ENCODE measurements at regions not wholly inside any gene's neighbourhood (a gene's known extent, or its start where the extent isn't known, plus 50 kb on each side); places are given as distances from the start of the nearest gene placed in this dataset.

DNA sequence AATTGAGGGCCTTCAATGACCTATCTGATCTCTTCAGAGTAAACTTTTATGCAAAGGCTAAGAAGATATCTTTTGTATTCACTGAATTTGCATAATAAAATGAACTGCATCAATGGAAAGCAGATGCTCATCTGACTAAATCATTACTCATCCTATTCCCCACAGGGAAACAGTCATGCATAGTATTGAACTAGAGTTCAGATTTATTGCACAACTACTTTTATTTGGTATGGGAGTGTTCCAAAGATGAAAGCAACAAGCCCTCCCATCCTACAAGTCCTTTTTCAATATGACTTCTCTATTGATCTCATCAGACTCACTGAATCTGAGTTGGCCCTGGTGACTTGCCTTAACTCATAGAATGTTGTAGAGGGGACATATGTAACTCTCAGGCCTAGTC lies 159.8 kb downstream of the KITLG start:
- Mint-ChIP-seq H3K4me3 (no peak overlapping the region), H3K4me1 (no peaks in the 10 kb centered on the region), H3K27me3 (ENCODE audit: insufficient read depth) (no peaks in the 10 kb centered on the region), H3K27ac (no peak overlapping the region), H3K9me3 (no peaks in the 10 kb centered on the region), H3K36me3 (ENCODE audit: low read depth) (no peaks in the 10 kb centered on the region)
- Histone ChIP-seq H3K4me1 (ENCODE audit: control insufficient read depth, insufficient read depth, low read length) (no peaks in the 10 kb centered on the region), H3K4me3 (ENCODE audit: low read length) (no peak overlapping the region), H3K36me3 (ENCODE audit: control insufficient read depth, insufficient read depth, low read length) (no peaks in the 10 kb centered on the region), H3K27me3 (ENCODE audit: control insufficient read depth, insufficient read depth, low read length, poor library complexity, severe bottlenecking) (no peaks in the 10 kb centered on the region), H3K9me3 (ENCODE audit: control insufficient read depth, low read length) (no peaks in the 10 kb centered on the region), H3K9ac (ENCODE audit: extremely low read depth, low read length, poor library complexity, severe bottlenecking) (no peak overlapping the region), H3K27ac (ENCODE audit: low read depth, low read length) (no peak overlapping the region)
- no peak for DNase-seq
- TF ChIP-seq, protein P1, sequence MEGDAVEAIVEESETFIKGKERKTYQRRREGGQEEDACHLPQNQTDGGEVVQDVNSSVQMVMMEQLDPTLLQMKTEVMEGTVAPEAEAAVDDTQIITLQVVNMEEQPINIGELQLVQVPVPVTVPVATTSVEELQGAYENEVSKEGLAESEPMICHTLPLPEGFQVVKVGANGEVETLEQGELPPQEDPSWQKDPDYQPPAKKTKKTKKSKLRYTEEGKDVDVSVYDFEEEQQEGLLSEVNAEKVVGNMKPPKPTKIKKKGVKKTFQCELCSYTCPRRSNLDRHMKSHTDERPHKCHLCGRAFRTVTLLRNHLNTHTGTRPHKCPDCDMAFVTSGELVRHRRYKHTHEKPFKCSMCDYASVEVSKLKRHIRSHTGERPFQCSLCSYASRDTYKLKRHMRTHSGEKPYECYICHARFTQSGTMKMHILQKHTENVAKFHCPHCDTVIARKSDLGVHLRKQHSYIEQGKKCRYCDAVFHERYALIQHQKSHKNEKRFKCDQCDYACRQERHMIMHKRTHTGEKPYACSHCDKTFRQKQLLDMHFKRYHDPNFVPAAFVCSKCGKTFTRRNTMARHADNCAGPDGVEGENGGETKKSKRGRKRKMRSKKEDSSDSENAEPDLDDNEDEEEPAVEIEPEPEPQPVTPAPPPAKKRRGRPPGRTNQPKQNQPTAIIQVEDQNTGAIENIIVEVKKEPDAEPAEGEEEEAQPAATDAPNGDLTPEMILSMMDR (conservative IDR thresholded peaks at IDR 0.05): no peak

DNA sequence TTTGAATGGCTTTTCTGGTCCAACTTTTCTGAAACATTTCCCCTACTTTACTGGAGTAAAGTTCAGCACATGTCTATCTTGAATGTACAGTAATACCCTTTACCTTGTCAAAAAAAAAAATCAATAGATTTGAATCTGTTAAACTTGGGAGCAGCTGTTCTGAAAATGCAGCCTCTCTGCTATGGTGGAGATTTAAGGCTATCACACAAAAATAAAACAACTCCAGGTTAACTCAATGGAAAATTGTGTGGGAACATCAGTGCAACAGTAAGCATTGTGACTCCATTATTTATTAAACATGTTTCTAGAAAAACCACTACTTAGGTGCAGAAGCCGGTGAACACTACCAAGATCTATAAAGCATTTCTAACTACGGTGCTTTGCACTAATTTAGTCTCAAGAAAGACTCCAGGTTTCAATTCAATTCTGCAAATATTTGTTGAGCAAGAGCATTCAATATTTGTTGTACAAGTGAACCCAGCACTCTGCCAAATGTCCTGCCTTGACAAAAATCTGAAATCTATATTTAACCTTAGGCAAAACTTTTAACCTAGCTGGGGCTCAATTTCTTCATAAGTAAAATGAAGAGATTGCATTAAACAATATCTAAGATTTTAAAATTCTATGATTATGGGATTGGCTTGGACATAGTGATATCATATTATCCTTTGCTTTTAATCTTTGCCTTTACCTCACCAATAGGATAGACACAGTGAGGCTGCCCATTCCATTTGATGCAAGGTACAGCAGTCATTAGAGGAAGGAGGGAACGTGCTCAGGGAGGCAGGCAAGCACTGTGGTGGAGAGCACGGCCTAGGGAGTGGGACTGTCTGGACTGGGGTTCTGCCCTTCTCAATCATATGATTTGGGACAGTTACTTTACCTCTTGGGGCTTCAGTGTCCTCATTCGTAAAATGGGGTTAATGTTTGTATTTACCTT lies 155.2 kb downstream of the KITLG start:
- H3K4me1 Mint-ChIP-seq: no peaks in the 10 kb centered on the region

DNA sequence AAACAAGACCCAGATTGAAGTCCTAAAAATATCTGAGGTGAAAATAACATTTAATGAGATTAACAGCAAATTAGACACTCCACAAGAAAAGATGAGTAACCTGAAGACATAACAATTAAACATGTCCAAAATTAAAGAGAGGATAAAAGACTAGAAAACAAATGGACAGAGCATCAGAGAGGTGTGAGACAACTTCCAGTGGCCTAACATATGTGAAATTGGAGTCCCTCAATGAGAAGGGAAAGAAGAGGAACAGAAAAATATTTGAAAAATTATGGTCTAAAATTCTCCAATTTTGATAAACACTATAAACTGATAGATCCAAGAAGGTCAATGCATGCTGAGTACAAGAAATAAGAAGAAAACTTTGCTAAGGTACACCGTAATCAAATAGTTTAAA lies 151.9 kb downstream of the KITLG start:
- Histone ChIP-seq H3K27me3 (ENCODE audit: control insufficient read depth, insufficient read depth, low read length, poor library complexity, severe bottlenecking) (no peaks in the 10 kb centered on the region), H3K4me1 (ENCODE audit: control insufficient read depth, insufficient read depth, low read length) (no peaks in the 10 kb centered on the region), H3K27ac (ENCODE audit: low read depth, low read length) (no peak overlapping the region), H3K9me3 (ENCODE audit: control insufficient read depth, low read length) (no peaks in the 10 kb centered on the region), H3K4me3 (ENCODE audit: low read length) (no peak overlapping the region), H3K9ac (ENCODE audit: extremely low read depth, low read length, poor library complexity, severe bottlenecking) (no peak overlapping the region), H3K36me3 (ENCODE audit: control insufficient read depth, insufficient read depth, low read length) (no peaks in the 10 kb centered on the region)
- H3K4me1 Mint-ChIP-seq: no peaks in the 10 kb centered on the region
- no peak overlapping the region for H3K4me3 Mint-ChIP-seq
- DNase-seq: no peak
- H3K9me3 Mint-ChIP-seq: peaks cover 5% of the 10 kb centered on the region
- no peak overlapping the region for H3K27ac Mint-ChIP-seq
- peaks cover 4% of the 10 kb centered on the region for H3K36me3 Mint-ChIP-seq (ENCODE audit: low read depth)
- no peaks in the 10 kb centered on the region for H3K27me3 Mint-ChIP-seq (ENCODE audit: insufficient read depth)
- TF ChIP-seq, protein P1 (conservative IDR thresholded peaks at IDR 0.05): no peak
- 87 to 100% methylated on average over 1 of the region's 1 CpG for WGBS, 2 experiments (ENCODE audit: insufficient coverage in 1 of 2, insufficient read length in 1 of 2)

More for the DNA sequence above, 155.2 kb downstream of the KITLG start:
- Histone ChIP-seq H3K27ac (ENCODE audit: low read depth, low read length) (no peak overlapping the region), H3K4me3 (ENCODE audit: low read length) (no peak overlapping the region), H3K36me3 (ENCODE audit: control insufficient read depth, insufficient read depth, low read length) (no peaks in the 10 kb centered on the region), H3K9me3 (ENCODE audit: control insufficient read depth, low read length) (no peaks in the 10 kb centered on the region), H3K4me1 (ENCODE audit: control insufficient read depth, insufficient read depth, low read length) (no peaks in the 10 kb centered on the region), H3K27me3 (ENCODE audit: control insufficient read depth, insufficient read depth, low read length, poor library complexity, severe bottlenecking) (no peaks in the 10 kb centered on the region), H3K9ac (ENCODE audit: extremely low read depth, low read length, poor library complexity, severe bottlenecking) (no peak overlapping the region)
- TF ChIP-seq, protein P1 (conservative IDR thresholded peaks at IDR 0.05): no peak
- Mint-ChIP-seq H3K9me3 (peaks cover 5% of the 10 kb centered on the region), H3K36me3 (ENCODE audit: low read depth) (peaks cover 4% of the 10 kb centered on the region), H3K27ac (no peak overlapping the region), H3K27me3 (ENCODE audit: insufficient read depth) (no peaks in the 10 kb centered on the region), H3K4me3 (no peak overlapping the region)
- no peak for DNase-seq
- 89 to 90% methylated on average over 2 to 5 of the region's 5 CpGs for WGBS, 2 experiments (ENCODE audit: insufficient coverage in 1 of 2, insufficient read length in 1 of 2)

Data from endodermal cell (in vitro differentiated cells).